ENCODE measurements at regions not wholly inside any gene's neighbourhood (a gene's known extent, or its start where the extent isn't known, plus 50 kb on each side); places are given as distances from the start of the nearest gene placed in this dataset.

DNA sequence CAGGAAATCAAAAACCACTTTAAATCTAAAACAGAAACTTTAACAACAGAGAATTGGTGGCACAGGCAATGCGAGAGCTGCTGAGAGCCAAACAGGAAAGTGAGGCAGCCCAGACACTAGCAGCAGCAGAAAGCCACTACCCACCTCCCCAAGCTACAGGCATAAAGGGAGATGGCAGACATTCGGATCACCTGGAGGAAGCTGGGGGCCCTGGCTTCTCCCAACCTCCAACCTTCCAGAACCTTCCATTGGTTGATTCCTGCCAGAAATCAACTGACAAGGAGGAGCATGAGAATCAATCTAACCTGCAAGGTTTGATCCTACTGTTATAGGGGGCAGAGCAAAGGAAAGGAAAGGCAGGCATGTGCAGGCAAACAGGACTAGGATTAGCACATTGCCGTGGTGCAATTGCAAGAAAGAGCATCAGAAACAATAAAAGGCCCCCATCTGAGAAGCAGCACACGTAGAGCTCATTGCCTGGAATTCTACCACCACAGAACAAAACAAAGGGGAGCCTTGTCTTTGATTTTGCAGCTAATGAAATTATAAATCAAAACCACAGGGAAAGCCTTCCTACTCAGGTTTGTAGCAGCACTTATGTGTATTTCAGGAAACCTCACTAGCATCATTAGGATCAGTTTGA lies 427.3 kb upstream of the RASGEF1B start:
- DNase-seq = peak in 1 of 2 donors; percentile 6
- TF ChIP-seq, protein P1, sequence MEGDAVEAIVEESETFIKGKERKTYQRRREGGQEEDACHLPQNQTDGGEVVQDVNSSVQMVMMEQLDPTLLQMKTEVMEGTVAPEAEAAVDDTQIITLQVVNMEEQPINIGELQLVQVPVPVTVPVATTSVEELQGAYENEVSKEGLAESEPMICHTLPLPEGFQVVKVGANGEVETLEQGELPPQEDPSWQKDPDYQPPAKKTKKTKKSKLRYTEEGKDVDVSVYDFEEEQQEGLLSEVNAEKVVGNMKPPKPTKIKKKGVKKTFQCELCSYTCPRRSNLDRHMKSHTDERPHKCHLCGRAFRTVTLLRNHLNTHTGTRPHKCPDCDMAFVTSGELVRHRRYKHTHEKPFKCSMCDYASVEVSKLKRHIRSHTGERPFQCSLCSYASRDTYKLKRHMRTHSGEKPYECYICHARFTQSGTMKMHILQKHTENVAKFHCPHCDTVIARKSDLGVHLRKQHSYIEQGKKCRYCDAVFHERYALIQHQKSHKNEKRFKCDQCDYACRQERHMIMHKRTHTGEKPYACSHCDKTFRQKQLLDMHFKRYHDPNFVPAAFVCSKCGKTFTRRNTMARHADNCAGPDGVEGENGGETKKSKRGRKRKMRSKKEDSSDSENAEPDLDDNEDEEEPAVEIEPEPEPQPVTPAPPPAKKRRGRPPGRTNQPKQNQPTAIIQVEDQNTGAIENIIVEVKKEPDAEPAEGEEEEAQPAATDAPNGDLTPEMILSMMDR (IDR thresholded peaks at IDR 0.05) = no peak
- Histone ChIP-seq H3K36me3 (ENCODE audit: control insufficient read depth, insufficient read depth, low read length) (no peaks in the 10 kb centered on the region), H3K27ac (ENCODE audit: low read length) (no peak overlapping the region), H3K4me3 (ENCODE audit: low read length) (no peak overlapping the region), H3K9me3 (ENCODE audit: control insufficient read depth, insufficient read depth, low read length) (no peaks in the 10 kb centered on the region), H3K4me1 (ENCODE audit: control insufficient read depth, insufficient read depth, low read length) (no peaks in the 10 kb centered on the region), H3K27me3 (ENCODE audit: control insufficient read depth, insufficient read depth, low read length) (no peaks in the 10 kb centered on the region)
- no peaks in the 10 kb centered on the region for H3K4me1 Mint-ChIP-seq
- peaks cover 11 to 14% of the 10 kb centered on the region in 2 donors for H3K27me3 Mint-ChIP-seq (ENCODE audit: low read depth in 2 of 2)
- intact Hi-C loops (cut with micrococcal nuclease) = no loop called here
- whole genome bisulfite sequencing (ENCODE audit: insufficient coverage) = 70% methylated on average over 4 of the region's 4 CpGs
- no peak for ATAC-seq
- H3K36me3 Mint-ChIP-seq = no peaks in the 10 kb centered on the region
- no peak overlapping the region for H3K27ac Mint-ChIP-seq
- no peak overlapping the region for H3K4me3 Mint-ChIP-seq
- H3K9me3 Mint-ChIP-seq = no peaks in the 10 kb centered on the region

DNA sequence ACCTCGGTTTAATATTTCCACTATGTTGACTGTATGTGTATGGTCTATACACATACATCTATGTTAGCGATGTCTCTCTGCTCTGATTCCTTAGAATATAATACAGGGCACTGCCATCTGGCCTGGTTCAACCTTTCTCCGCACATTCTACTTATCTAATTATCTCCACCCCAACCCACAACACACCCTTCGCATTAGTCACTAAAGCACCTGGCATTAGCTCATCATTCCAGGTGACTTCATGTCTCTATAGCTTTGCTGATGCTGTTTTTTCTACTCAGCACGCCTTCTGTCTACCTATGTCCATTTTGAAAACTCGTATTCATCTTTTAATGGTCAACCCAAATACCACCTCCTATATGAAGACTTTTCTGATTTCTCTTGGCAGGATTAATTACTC lies 425.2 kb upstream of the RASGEF1B start:
- no peak overlapping the region for H3K27ac ChIP-seq (ENCODE audit: low read length)
- H3K4me1 ChIP-seq (ENCODE audit: control insufficient read depth, insufficient read depth, low read length) = no peaks in the 10 kb centered on the region
- TF ChIP-seq, protein P1 (IDR thresholded peaks at IDR 0.05) = no peak
- peaks cover 12 to 26% of the 10 kb centered on the region in 2 donors for H3K27me3 Mint-ChIP-seq (ENCODE audit: low read depth in 2 of 2)
- no peak overlapping the region for H3K27ac Mint-ChIP-seq
- H3K27me3 ChIP-seq (ENCODE audit: control insufficient read depth, insufficient read depth, low read length) = no peaks in the 10 kb centered on the region
- DNase-seq (no peak), ATAC-seq (no peak)
- intact Hi-C loops (cut with micrococcal nuclease) = no loop called here
- 95% methylated on average over 5 of the region's 6 CpGs for WGBS (ENCODE audit: insufficient coverage)
- H3K9me3 Mint-ChIP-seq = no peaks in the 10 kb centered on the region
- no peaks in the 10 kb centered on the region for H3K36me3 ChIP-seq (ENCODE audit: control insufficient read depth, insufficient read depth, low read length)
- H3K9me3 ChIP-seq (ENCODE audit: control insufficient read depth, insufficient read depth, low read length) = no peaks in the 10 kb centered on the region
- no peaks in the 10 kb centered on the region for H3K36me3 Mint-ChIP-seq
- no peak overlapping the region for H3K4me3 ChIP-seq (ENCODE audit: low read length)
- H3K4me3 Mint-ChIP-seq = no peak overlapping the region
- no peaks in the 10 kb centered on the region for H3K4me1 Mint-ChIP-seq

DNA sequence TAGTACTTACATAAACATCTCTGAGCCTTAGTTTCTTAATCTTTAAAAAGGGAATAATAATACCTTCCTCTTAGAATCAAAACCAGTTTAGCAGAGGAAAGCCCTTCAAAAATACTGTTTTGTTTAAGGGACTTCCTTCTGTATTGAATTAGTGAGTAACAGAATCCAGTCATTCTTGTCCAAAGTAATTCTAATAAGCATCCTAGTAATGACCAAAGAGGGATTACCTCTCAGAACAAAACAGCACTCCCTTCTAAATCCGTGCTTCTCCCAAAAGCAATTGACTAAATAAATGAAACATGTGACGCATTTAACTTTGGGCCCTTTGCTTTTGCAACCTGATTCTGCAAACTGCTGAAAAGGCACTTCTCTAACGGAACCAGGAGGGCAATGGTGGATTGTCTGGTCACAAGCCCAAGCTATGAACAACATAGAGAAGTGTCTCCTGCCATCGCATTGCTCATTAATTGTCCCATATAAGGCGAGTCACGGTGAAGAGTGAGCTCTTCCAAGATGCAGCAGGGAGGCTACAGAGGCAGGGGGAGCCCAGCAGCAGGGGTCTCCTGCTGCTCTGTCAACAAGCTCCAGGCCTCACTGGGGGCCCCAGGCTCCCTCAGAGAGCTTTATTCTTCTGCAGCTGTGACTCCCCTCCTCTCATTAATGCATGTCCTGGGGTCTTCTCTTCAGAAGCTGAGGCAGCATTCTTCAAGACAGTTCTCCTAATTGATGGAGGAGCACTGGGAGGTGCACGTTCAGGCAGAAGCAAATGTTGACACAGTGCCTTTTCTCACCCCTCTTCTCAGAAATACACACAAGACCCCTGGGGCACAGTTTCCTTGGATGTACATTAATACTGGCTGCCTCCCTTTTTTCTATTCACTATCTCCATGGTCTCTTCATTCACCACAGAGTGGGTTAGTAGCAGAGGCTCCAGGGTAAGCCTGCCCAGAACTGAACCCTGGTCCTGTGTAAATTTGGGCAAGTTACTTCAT lies 419.6 kb upstream of the RASGEF1B start:
- Histone ChIP-seq H3K27me3 (ENCODE audit: control insufficient read depth, insufficient read depth, low read length) (no peaks in the 10 kb centered on the region), H3K4me1 (ENCODE audit: control insufficient read depth, insufficient read depth, low read length) (no peaks in the 10 kb centered on the region), H3K9me3 (ENCODE audit: control insufficient read depth, insufficient read depth, low read length) (no peaks in the 10 kb centered on the region), H3K27ac (ENCODE audit: low read length) (no peak overlapping the region), H3K4me3 (ENCODE audit: low read length) (no peak overlapping the region), H3K36me3 (ENCODE audit: control insufficient read depth, insufficient read depth, low read length) (no peaks in the 10 kb centered on the region)
- Mint-ChIP-seq H3K36me3 (no peaks in the 10 kb centered on the region), H3K4me3 (no peak overlapping the region), H3K9me3 (no peaks in the 10 kb centered on the region), H3K27ac (no peak overlapping the region), H3K27me3 (ENCODE audit: low read depth in 2 of 2) (peaks cover 13 to 30% of the 10 kb centered on the region in 2 donors), H3K4me1 (no peaks in the 10 kb centered on the region)
- 83% methylated on average over 7 of the region's 7 CpGs for WGBS (ENCODE audit: insufficient coverage)
- ATAC-seq (no peak), DNase-seq (no peak)
- TF ChIP-seq, protein P1 (IDR thresholded peaks at IDR 0.05) = no peak
- intact Hi-C loops (cut with micrococcal nuclease) = no loop called here

Data from natural killer cell (primary cell).